DOHH2 (cell line): ENCODE measurements at regions not wholly inside any gene's neighbourhood (a gene's known extent, or its start where the extent isn't known, plus 50 kb on each side); places are given as distances from the start of the nearest gene placed in this dataset.

Experiments
- H3F3A ChIP-seq: fragments of 200-600 bp; sonication (generic), shearing (Covaris generic); 2 replicates; pipeline ENCODE4 v1.6.0; 2016; ENCODE audit warnings: antibody characterized with exemption, mild to moderate bottlenecking; ENCODE audit not compliant: control insufficient read depth, insufficient read depth
- H3K27ac ChIP-seq: fragments of 200-600 bp; sonication (generic); 2 replicates; pipeline ENCODE4 v1.5.1; 2014; ENCODE audit warnings: low read depth, mild to moderate bottlenecking, low read length, moderate library complexity
- H3K27me3 ChIP-seq: fragments of 200-600 bp; sonication (generic); 2 replicates; pipeline ENCODE4 v1.6.1; 2014; ENCODE audit warnings: mild to moderate bottlenecking, low read length, mixed read lengths; ENCODE audit not compliant: control insufficient read depth
- H3K36me3 ChIP-seq: fragments of 200-600 bp; sonication (generic); 2 replicates; pipeline ENCODE4 v1.6.1; 2014; ENCODE audit warnings: mild to moderate bottlenecking, low read length, moderate library complexity, mixed read lengths; ENCODE audit not compliant: control insufficient read depth
- H3K4me1 ChIP-seq: fragments of 200-600 bp; sonication (generic); 2 replicates; pipeline ENCODE4 v1.6.1; 2014; ENCODE audit warnings: mild to moderate bottlenecking, low read length, mixed read lengths; ENCODE audit not compliant: control insufficient read depth
- H3K4me2 ChIP-seq: fragments of 200-600 bp; sonication (generic); 2 replicates; pipeline ENCODE4 v1.6.0; 2014; ENCODE audit warnings: mild to moderate bottlenecking, low read length, moderate library complexity
- H3K4me3 ChIP-seq: fragments of 200-600 bp; sonication (generic); 2 replicates; pipeline ENCODE4 v1.5.1; 2014; ENCODE audit warnings: mild to moderate bottlenecking, low read length, mixed read lengths
- H3K79me2 ChIP-seq: fragments of 200-600 bp; sonication (generic); 2 replicates; pipeline ENCODE4 v1.6.1; 2014; ENCODE audit warnings: mild to moderate bottlenecking, low read length, mixed read lengths; ENCODE audit not compliant: control insufficient read depth
- H3K9me2 ChIP-seq: fragments of 200-600 bp; sonication (generic); replicated peaks from 2 replicates; pipeline ENCODE4 v1.6.1; 2014; ENCODE audit warnings: mild to moderate bottlenecking, low read length, mixed read lengths; ENCODE audit not compliant: control insufficient read depth
- H3K9me3 ChIP-seq: fragments of 200-600 bp; sonication (generic); 2 replicates; pipeline ENCODE4 v1.6.1; 2014; ENCODE audit warnings: antibody characterized with exemption, low read length, mixed read lengths; ENCODE audit not compliant: control insufficient read depth, insufficient read depth
- H4K20me1 ChIP-seq: fragments of 200-600 bp; sonication (generic); 2 replicates; pipeline ENCODE4 v1.6.0; 2014; ENCODE audit warnings: low read depth, mild to moderate bottlenecking, antibody characterized with exemption, low read length, moderate library complexity; ENCODE audit not compliant: control insufficient read depth, insufficient read depth
- CTCF ChIP-seq: fragments of 200-600 bp; sonication (generic); IDR thresholded peaks from one replicate; pipeline ENCODE4 v1.5.1; 2014; ENCODE audit warnings: antibody characterized with exemption, mild to moderate bottlenecking, low read depth, low read length; ENCODE audit not compliant: poor library complexity, severe bottlenecking
- EZH2phosphoT487 ChIP-seq: fragments of 200-600 bp; sonication (generic); IDR thresholded peaks from 2 replicates; pipeline ENCODE4 v1.6.1; 2017; ENCODE audit warnings: borderline replicate concordance, mild to moderate bottlenecking, antibody characterized with exemption, low read length, moderate library complexity, mixed read lengths

DNA sequence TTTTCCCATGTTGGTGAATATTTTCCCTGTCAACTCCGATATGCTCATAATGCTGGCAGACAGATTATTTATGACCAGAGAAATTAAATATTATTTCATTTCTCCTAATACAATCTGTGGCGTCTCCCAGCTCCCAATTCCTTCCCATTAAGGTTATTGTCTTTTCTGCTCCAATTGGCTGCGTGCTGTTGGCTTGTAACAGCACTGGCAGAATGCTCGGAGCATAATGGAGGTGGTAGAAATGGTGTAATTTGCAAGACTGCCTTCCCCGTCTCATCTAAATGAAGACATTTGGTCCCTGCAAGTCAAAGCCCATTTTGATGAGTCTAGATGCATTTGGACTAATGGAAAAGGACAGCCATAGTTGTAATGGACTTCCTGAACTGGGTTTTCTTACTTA is 601.7 kb downstream of the BRINP1 start:
- H3K9me3 ChIP-seq: no peaks in the 10 kb centered on the region
- H3F3A ChIP-seq: no peaks in the 10 kb centered on the region
- no peaks in the 10 kb centered on the region for H3K36me3 ChIP-seq
- TF ChIP-seq CTCF (no peak), EZH2phosphoT487 (no peak)
- H3K9me2 ChIP-seq: no peaks in the 10 kb centered on the region
- no peak overlapping the region for H3K27ac ChIP-seq
- no peak overlapping the region for H3K4me3 ChIP-seq
- H3K4me2 ChIP-seq: no peak overlapping the region
- H3K27me3 ChIP-seq: no peaks in the 10 kb centered on the region
- no peaks in the 10 kb centered on the region for H3K79me2 ChIP-seq
- H4K20me1 ChIP-seq: no peaks in the 10 kb centered on the region
- no peaks in the 10 kb centered on the region for H3K4me1 ChIP-seq

GRCh38 chr9:118782790-118783463 is 586.3 kb downstream of the BRINP1 start:
- no peaks in the 10 kb centered on the region for H3K27me3 ChIP-seq
- no peaks in the 10 kb centered on the region for H3K9me3 ChIP-seq
- no peak overlapping the region for H3K27ac ChIP-seq
- H3K4me1 ChIP-seq: no peaks in the 10 kb centered on the region
- TF ChIP-seq CTCF (no peak), EZH2phosphoT487 (no peak)
- no peaks in the 10 kb centered on the region for H3K36me3 ChIP-seq
- H3K79me2 ChIP-seq: no peaks in the 10 kb centered on the region
- no peaks in the 10 kb centered on the region for H3K9me2 ChIP-seq
- H3F3A ChIP-seq: no peaks in the 10 kb centered on the region
- H3K4me3 ChIP-seq: no peak overlapping the region
- H4K20me1 ChIP-seq: no peaks in the 10 kb centered on the region
- no peak overlapping the region for H3K4me2 ChIP-seq

GRCh38 chr9:118784033-118784432 is 585.2 kb downstream of the BRINP1 start:
- H3K36me3 ChIP-seq: no peaks in the 10 kb centered on the region
- H3K9me2 ChIP-seq: no peaks in the 10 kb centered on the region
- no peaks in the 10 kb centered on the region for H3K4me1 ChIP-seq
- H3K9me3 ChIP-seq: no peaks in the 10 kb centered on the region
- no peaks in the 10 kb centered on the region for H3K79me2 ChIP-seq
- H4K20me1 ChIP-seq: no peaks in the 10 kb centered on the region
- no peaks in the 10 kb centered on the region for H3F3A ChIP-seq
- H3K4me3 ChIP-seq: no peak overlapping the region
- no peak overlapping the region for H3K27ac ChIP-seq
- no peak overlapping the region for H3K4me2 ChIP-seq
- no peaks in the 10 kb centered on the region for H3K27me3 ChIP-seq
- TF ChIP-seq EZH2phosphoT487 (no peak), CTCF (no peak)
